GM04504 (cell line): ENCODE measurements at regions not wholly inside any gene's neighbourhood (a gene's known extent, or its start where the extent isn't known, plus 50 kb on each side); places are given as distances from the start of the nearest gene placed in this dataset.

Source experiments
- DNase-seq: peaks from one replicate; pipeline ENCODE4 v3.0.0-alpha.2; 2012; ENCODE audit warnings: low read depth

- DNase-seq = peak; percentile 47
These were observed 571.1 kb upstream of the DIPK2B start for GRCh38 chrX:45771560-45772340.

GRCh38 chrX:45771114-45771513, 570.4 kb upstream of the DIPK2B start:
- peak; percentile 91 for DNase-seq

DNA sequence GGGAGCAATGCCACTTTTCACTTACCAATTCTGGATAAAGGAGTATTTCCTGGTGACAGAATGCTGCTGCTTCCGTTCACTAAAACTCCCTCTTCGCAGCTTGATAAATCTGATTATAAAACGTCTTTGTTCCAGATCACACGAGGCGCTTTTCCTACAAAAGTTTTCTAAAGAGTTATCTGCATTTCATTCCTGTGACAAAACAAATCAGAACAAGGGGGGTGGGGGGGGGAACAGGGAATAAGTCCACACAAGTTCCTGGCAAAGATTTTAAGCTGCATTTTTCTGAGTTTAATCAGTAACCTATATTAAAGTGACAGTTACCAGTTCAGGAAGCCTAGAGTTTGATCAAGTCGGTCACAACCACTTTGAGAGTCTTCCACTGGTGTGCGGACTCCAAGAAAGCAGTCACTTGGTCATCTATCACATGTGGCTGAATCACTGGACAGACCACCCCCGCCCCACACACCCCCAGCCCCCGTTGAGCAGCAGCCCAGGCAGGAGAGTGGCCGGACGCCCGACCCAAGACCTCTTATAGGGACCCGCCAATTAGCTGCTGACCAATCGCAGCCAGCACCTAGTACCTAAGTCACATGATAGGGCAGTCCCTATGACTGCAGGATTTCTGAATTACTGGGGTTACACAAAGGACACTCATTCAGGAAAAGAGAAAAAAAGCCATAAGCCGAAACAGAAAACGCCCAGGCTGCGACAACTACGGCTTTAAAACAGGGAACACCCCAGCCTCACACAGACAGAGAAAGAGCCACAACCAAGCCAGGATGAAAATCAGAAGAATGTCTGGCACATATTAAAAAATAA, 569.3 kb upstream of the DIPK2B start:
- peak; percentile 74 for DNase-seq

- no peak for DNase-seq
These were observed 568.1 kb upstream of the DIPK2B start for GRCh38 chrX:45768666-45769236.

DNA sequence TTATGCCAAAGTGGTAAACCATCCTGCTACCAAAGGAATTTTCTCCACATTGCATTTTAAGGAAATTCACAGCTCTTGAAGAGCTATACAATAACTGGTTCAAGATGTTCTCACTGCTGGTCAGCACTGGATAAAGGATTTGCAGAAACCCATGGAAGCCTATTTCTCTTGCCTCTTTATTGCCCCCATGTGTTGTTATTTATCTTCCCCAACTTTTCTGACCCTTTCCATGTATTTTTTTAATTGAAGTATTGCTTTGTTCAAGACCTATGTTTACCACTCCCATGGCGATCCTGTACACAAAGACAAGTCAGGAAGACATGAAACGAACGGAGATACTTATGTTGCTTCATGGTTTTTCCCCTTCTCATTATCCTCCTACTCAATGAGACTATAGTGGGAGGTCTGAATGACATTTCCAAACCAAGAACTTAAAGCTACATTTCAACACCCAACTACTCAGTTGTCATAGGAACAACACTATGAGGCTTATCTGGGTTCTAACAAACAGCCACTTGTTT, 566.4 kb upstream of the DIPK2B start:
- DNase-seq = no peak

DNA sequence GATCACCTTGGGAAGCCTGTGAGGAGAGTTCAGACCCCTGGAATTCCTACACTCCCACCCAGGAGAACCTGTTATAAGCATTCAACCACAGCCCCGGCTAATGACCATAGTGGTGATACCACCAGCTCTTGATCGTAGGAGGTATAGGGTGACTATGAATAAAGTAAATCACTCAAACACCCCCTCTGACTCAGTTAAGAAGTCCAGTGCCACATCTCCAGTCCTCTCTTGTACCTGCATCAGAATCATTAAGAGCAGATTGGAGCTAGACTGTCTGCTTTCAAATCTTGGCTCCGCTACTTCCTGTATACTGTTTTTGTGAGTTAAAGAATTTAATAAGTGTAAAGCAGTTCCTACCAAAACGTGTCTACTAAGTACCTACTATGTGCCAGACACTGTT, 565.1 kb upstream of the DIPK2B start:
- no peak for DNase-seq

DNA sequence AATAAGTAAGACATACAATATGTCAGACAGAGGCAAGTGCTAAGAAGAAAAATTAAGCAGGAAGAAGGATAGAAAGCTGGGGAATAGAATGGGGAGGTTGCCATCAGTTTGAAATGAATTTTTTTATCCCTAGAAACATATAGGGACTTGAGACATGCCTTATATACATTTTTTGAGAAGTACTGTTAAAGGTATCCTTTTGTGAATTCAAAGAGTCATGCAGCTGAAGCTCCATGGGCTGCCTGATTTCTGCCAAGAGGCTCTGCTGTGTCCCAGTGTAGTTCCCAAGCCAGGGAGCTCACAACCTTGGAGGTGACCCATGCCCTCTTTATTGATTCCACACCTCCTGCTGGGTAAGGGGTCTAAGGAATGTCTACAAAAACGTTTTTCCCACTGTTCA, 564.6 kb upstream of the DIPK2B start:
- no peak for DNase-seq

DNA sequence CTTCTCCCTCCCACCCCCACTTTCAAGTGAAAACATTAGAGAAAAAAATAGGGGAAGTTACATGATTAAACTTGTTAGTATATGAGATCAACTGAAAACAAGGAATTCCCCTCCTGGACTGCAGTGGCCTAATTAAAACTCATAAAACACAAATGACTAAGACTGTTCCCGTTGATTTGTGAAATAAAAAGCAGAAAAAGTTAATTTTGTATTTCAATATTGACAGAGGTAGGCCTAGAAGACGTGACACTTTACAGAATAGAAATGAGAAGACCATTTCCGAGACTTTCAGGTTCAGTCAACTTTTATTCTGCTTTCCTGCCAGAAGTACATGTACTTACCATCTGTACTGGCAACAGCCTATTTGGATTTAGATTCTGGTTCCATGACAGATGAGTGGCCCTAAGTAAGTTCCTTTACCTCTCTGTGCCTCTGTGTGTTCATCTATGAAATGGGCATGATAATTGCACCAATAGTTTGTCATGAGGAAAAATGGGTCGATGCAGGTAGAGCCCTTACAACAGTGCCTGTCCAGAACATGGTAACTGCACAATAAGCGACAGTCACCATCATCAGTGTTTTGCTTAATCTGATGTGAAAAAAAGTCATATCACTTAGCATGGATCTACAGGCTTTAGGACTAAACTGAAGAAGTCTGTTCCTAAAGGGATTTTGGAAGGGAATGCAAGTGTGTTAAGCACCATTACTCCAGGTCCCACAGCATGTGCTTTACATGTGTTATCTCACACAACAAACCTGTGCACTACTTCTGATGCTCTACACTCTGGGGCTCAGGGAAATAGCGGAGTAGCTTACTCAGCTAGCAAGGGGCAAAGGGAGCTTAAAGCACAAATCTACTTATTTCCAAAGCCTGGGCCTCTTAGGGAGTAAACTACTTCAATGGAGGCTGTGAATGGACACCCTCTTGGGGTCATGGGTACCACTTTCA, 562.3 kb upstream of the DIPK2B start:
- no peak for DNase-seq

GRCh38 chrX:45761920-45762319, 561.2 kb upstream of the DIPK2B start:
- no peak for DNase-seq

DNA sequence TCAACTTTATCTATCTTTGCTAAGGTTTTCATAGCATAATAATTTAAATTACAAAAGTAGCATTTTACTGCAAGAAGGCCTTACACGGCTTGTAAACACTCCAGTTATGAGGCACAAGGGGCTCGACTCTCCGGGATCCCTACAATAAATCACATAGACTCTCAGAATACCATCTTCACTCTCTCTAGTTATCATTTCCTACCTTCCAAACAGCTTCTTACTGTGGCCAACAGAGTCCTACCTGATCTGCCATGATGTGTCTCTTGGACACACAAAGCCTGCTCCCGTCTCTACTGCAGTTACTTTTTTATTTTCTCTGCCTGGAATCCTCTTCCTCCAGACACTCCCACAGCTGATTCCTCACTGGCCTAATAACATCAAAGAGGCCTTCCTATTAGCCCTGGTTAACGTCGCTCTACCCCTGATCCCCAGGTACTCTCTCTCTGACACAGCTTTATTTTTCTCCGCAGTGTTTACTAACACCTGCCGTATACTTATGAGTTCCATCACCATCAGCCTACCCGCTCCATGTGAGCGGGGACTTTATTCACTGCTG, 559.6 kb upstream of the DIPK2B start:
- no peak for DNase-seq

DNA sequence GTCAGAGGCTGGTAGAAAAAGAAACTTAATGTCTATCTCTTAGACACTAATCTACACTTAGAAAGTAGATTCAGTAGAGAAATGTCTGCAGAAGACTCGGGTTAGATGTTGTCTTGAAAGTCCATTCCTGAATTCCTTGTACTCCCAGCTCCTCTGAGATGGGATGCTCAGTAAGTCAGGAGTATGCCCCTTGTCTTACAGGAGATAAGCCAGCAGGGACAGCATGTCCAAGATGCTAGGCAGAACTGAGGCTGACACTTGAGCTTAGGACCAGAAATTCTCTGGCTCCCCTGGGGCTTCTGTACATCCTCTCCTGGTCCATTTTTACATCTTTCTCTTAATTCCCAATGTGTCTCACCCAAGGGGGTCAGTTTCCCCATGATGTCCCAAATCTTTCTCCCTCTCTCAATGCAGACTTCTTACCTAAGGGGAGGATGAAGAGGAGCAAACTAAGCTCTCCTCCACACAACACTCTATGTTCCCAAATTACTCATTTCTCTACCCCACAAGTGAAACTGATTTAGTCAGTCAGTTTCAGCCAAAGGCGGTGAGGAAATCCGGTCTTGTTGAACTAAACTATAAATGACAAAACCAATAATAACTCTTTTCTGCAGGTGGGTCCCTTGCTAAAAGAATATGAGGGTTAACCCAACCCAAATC, 558.2 kb upstream of the DIPK2B start:
- DNase-seq = no peak

- DNase-seq = peak; percentile 76
These were observed 557.6 kb upstream of the DIPK2B start for GRCh38 chrX:45758319-45758718.

- no peak for DNase-seq
These were observed 556.6 kb upstream of the DIPK2B start for GRCh38 chrX:45757272-45757671.

GRCh38 chrX:45756557-45756956, 555.9 kb upstream of the DIPK2B start:
- DNase-seq = no peak

DNA sequence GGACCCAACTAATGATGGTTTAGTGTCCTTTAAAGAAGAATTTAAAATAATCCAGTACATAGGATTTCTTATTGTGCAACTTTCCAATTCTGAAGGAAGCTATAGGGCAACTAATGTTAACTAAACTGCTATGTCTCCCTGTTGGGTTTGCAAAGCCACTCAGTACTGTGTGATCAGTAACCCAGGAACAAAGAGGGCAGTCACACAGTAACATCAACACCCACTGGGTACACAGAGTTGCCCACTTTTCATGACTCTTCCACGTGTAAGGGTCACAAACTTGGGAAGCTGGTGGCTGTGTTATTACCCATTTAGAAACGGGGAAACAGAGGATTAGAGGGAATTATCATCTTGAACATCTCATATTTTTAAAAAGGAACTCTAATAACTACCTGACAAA, 555.0 kb upstream of the DIPK2B start:
- no peak for DNase-seq

DNA sequence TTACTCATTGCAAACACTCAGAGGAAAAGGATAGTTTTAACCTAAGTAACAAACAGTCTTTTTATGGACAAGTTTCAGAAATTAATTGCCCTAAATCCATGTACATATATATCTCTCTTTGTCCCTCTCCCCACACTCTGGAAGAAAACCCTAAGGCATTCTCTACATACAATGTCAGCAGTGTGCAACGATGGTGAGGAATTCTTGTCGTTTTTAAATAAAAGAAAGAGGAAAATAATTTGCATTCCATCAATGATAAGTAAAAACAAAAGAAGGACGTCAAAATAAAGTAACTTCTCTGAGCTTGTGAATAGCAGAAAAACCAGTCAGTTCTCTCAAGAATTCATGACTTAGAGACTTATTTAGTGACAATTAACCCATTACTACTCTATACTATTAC, 550.5 kb upstream of the DIPK2B start:
- no peak for DNase-seq

DNA sequence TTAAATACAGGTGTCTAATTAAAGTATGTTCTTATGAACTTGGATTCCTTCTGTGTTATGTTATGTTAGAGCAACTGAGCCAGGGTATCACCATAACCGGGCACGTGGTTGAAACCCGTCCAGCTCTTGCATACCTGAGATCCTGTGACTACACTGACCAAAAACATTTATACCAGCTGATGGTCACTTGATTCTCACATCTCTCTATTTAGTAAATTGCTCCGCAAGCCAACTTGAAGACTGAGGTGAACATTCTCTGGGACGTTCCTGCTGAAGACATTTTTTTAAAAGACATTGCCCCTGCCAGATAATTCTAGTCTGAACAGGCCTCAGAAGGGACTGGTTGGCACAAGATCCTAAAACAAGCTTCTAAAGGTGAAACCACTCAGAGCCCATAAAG, 550.0 kb upstream of the DIPK2B start:
- DNase-seq = no peak

DNA sequence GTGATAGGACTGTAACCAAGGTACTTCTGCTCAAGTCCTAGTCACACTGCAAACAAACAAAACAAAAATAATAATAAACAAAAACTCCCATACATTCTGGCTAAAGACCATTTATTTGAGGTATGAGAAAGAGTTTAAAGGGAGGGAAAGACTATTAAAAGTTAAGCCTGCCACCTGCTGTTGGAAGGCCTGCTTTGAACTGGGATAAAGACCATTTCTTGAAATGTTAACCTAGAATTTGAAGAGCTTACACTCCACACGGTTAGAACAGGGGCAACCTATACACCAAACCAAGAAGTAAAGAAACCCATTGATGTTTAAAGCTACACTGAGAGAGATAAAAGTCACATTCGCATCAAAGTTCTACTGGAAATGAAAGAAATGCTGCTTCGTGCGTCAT, 548.7 kb upstream of the DIPK2B start:
- no peak for DNase-seq

- DNase-seq = no peak
These were observed 547.7 kb upstream of the DIPK2B start for GRCh38 chrX:45748369-45748774.

- no peak for DNase-seq
These were observed 547.2 kb upstream of the DIPK2B start for GRCh38 chrX:45747905-45748304.

GRCh38 chrX:45745479-45745878, 544.8 kb upstream of the DIPK2B start:
- no peak for DNase-seq
